NCI-H69 (cell line): ENCODE measurements at regions not wholly inside any gene's neighbourhood (a gene's known extent, or its start where the extent isn't known, plus 50 kb on each side); places are given as distances from the start of the nearest gene placed in this dataset.
A peak's percentile ranks its signal among the peaks of the same experiment; 100 is the strongest.

Source experiments
- DNase-seq: peaks from one replicate; lab custom pipeline; 2025; lab: John Stamatoyannopoulos, UW

GRCh38 chr11:97290464-97291041 lies 900.7 kb downstream of the JRKL start:
- peak; percentile 77 for DNase-seq

- no peak for DNase-seq
Observed at GRCh38 chr11:97296301-97296700, 906.5 kb downstream of the JRKL start.

- DNase-seq, result no peak
Observed at GRCh38 chr11:97309291-97309690, 919.5 kb downstream of the JRKL start.

- no peak for DNase-seq
Observed at GRCh38 chr11:97325693-97326092, 935.9 kb downstream of the JRKL start.

GRCh38 chr11:97332271-97332670 lies 942.5 kb downstream of the JRKL start:
- peak; percentile 48 for DNase-seq

- DNase-seq, result no peak
Observed at GRCh38 chr11:97336064-97336463, 946.3 kb downstream of the JRKL start.

GRCh38 chr11:97345032-97345431 lies 955.2 kb downstream of the JRKL start:
- DNase-seq, result peak; percentile 60

- DNase-seq, result no peak
Observed at GRCh38 chr11:97349201-97349600, 959.4 kb downstream of the JRKL start.

- DNase-seq, result no peak
Observed at GRCh38 chr11:97351939-97352338, 962.1 kb downstream of the JRKL start.

GRCh38 chr11:97354026-97354425 lies 964.2 kb downstream of the JRKL start:
- DNase-seq, result peak; percentile 35

- DNase-seq, result peak; percentile 42
Observed at GRCh38 chr11:97354576-97354975, 964.8 kb downstream of the JRKL start.

GRCh38 chr11:97355230-97355629 lies 965.4 kb downstream of the JRKL start:
- DNase-seq, result no peak

GRCh38 chr11:97356144-97356543 lies 966.3 kb downstream of the JRKL start:
- DNase-seq, result peak; percentile 88

- DNase-seq, result peak; percentile 11
Observed at GRCh38 chr11:97359016-97359415, 969.2 kb downstream of the JRKL start.

GRCh38 chr11:97361812-97362378 lies 972.1 kb downstream of the JRKL start:
- DNase-seq, result peak; percentile 26

- DNase-seq, result no peak
Observed at GRCh38 chr11:97363331-97363730, 973.5 kb downstream of the JRKL start.

GRCh38 chr11:97364047-97364446 lies 974.2 kb downstream of the JRKL start:
- DNase-seq, result no peak

- DNase-seq, result no peak
Observed at GRCh38 chr11:97367406-97368083, 977.7 kb downstream of the JRKL start.

GRCh38 chr11:97389270-97389669 lies 999.5 kb downstream of the JRKL start:
- peak; percentile 58 for DNase-seq

GRCh38 chr11:97398246-97398645 lies 1008.4 kb downstream of the JRKL start:
- DNase-seq, result peak; percentile 49

GRCh38 chr11:97409141-97409540 lies 1019.3 kb downstream of the JRKL start:
- DNase-seq, result no peak

GRCh38 chr11:97414801-97415200 lies 1025.0 kb downstream of the JRKL start:
- DNase-seq, result no peak

GRCh38 chr11:97419729-97420128 lies 1029.9 kb downstream of the JRKL start:
- no peak for DNase-seq
